WI38 (cell line): ENCODE measurements at regions not wholly inside any gene's neighbourhood (a gene's known extent, or its start where the extent isn't known, plus 50 kb on each side); places are given as distances from the start of the nearest gene placed in this dataset.
A peak's percentile ranks its signal among the peaks of the same experiment; 100 is the strongest.

Source experiments
- H3K4me3 ChIP-seq: 2 replicates; pipeline ENCODE4 v1.5.1; 2011; ENCODE audit warnings: low read depth, mild to moderate bottlenecking, control low read depth, low read length
- TF ChIP-seq, protein P1 (sequence below): IDR thresholded peaks from 2 replicates; pipeline ENCODE4 v1.5.1; 2012; ENCODE audit warnings: low read depth, mild to moderate bottlenecking, control low read depth, low read length

DNA sequence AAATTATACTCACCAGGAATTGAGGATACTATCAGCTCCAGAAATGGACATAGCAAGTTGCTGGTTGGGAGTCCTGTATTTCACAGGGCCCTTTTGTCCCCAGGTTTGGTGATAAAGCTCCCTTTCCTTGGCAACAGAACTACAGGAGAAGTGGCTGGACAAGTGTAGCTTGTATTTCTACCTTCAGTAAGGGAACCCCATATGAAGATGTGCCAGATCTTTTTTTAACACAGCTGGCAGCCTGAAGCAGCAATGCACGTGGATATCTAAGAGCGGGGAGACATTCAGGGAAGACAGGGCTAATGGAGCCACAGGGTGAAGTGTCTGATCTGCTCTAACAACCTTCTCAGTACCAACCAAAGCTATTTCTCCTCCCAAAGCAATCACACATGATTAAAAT is 373.9 kb upstream of the ID4 start:
- no peak overlapping the region for H3K4me3 ChIP-seq
- TF ChIP-seq, protein P1, sequence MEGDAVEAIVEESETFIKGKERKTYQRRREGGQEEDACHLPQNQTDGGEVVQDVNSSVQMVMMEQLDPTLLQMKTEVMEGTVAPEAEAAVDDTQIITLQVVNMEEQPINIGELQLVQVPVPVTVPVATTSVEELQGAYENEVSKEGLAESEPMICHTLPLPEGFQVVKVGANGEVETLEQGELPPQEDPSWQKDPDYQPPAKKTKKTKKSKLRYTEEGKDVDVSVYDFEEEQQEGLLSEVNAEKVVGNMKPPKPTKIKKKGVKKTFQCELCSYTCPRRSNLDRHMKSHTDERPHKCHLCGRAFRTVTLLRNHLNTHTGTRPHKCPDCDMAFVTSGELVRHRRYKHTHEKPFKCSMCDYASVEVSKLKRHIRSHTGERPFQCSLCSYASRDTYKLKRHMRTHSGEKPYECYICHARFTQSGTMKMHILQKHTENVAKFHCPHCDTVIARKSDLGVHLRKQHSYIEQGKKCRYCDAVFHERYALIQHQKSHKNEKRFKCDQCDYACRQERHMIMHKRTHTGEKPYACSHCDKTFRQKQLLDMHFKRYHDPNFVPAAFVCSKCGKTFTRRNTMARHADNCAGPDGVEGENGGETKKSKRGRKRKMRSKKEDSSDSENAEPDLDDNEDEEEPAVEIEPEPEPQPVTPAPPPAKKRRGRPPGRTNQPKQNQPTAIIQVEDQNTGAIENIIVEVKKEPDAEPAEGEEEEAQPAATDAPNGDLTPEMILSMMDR: no peak

DNA sequence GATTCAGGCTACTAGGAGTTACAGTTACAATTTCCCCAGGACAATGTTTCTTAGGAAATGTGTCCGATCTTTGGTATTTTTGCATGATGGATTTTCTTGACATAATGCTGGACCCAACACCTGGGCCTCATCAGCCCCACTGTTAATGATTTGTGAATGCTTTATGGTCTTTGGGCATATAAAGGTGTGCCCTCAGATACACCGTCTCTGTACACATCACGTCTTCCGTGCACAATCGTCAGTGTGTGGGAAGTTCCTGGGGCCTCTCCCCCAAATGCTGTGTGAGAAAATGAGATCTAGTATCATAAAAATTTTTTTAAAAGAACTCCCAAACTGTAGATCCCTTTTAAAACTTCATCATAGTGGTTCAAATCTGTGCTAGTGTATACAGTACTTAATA is 373.2 kb upstream of the ID4 start:
- H3K4me3 ChIP-seq: no peak overlapping the region
- TF ChIP-seq, protein P1: no peak

DNA sequence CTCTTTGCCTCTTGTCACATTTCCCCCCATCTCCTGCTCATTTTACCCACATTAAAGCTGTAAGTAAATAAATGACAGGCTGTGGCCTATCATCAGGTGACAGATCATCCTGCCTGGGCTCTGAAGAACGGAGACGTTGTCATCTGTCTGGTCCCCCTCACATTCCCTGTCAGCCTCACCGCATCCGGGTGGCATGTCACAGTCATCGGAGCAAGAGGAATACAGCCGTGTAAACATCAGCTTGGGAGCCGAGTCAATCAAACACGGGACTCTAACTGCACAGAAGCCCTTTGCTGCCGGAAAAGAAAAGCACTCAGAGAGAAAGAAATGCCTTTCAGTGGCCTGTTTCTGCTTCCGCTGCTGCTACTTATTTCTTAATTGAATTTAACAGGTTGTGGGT is 371.9 kb upstream of the ID4 start:
- TF ChIP-seq, protein P1: no peak

DNA sequence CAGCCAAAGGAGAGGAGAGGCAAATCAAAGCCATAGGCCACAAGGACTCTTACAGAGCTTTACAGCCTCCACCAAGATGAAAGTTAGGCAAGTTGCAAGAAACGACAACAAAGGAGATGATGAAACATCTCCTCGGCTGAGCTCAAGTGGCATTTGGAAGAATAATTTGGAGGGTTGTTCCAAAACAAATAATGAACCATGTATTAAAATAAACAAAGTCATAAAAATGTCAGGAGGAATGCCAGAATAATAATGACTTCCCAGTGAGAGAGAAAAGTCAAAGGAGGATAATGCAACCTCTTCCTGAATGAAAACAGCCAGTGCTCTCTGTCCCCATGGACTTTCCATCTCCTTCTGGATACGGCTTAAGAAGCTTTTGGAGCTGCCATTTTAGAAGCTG is 371.4 kb upstream of the ID4 start:
- no peak overlapping the region for H3K4me3 ChIP-seq
- TF ChIP-seq, protein P1: no peak

More for the DNA sequence above, 371.9 kb upstream of the ID4 start:
- H3K4me3 ChIP-seq: no peak overlapping the region

DNA sequence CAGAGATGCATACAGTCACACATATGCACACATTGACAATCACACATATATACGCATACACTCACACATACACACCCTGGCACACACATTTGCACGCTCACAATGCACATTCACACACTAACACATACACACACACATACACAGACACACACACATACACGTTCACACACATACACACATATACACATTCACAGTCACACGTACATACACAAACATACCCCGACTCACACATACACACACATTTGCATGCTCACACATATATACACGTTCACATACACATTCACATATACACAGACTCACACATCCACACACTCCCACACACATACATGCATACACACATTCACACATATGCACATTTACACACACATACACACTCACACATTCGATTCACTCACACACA is 366.8 kb upstream of the ID4 start:
- no peak overlapping the region for H3K4me3 ChIP-seq
- TF ChIP-seq, protein P1: no peak

DNA sequence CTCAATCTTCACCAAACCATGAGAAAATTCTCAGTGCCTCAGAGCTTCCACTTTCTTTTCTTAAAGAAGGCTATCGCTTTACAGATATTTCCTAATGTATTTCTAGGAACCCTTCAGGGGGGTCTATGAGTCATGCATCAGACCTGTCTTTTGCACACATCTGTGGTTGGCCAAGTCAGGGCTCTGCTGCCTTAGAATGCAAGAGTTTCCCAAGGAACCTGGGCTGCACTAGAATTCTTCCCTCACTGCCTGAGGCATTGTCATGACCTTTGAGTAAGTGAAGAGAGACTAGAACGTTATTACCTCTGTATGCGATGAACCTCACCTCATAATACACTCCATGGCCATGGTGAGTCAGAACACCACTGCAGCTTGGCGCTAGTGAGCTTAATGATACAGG is 365.0 kb upstream of the ID4 start:
- TF ChIP-seq, protein P1: no peak

DNA sequence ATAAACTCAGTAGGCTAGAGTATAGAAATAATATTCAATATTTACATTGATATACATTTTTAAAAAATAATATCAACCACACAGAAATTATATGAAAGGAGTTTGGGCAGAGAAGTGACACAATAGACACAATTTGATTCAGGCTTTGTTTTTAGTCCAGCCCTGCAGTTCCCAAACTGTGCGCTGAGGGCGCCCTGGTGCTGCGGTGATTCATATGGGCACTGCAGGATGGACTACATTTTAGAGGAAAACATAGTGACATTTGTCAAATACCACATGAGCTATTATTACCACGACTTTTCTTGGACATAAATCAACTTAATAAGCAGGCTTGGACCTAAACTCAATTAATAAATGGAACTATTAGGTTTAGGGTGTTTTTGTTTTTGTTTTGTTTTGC is 364.3 kb upstream of the ID4 start:
- TF ChIP-seq, protein P1: 0 out of 2 replicates have a peak, but pooled peaks have one; percentile 6
- no peak overlapping the region for H3K4me3 ChIP-seq

More for the DNA sequence above, 365.0 kb upstream of the ID4 start:
- no peak overlapping the region for H3K4me3 ChIP-seq
